Fibroblast of the aortic adventitia (primary cell): ENCODE measurements at regions not wholly inside any gene's neighbourhood (a gene's known extent, or its start where the extent isn't known, plus 50 kb on each side); places are given as distances from the start of the nearest gene placed in this dataset.

ENCODE experiments used
- DNase-seq: peaks from one replicate; pipeline ENCODE4 v3.0.0-alpha.2; 2010; ENCODE audit warnings: low read depth
- H3K4me3 ChIP-seq: 2 replicates; pipeline ENCODE4 v1.5.1; 2011; ENCODE audit warnings: low read depth, mild to moderate bottlenecking, control low read depth, low read length, moderate library complexity
- TF ChIP-seq, protein P1 (sequence below): IDR thresholded peaks from 2 replicates; pipeline ENCODE4 v1.5.1; 2011; ENCODE audit warnings: mild to moderate bottlenecking, low read length, control low read depth, inconsistent platforms; ENCODE audit not compliant: insufficient read depth

DNA sequence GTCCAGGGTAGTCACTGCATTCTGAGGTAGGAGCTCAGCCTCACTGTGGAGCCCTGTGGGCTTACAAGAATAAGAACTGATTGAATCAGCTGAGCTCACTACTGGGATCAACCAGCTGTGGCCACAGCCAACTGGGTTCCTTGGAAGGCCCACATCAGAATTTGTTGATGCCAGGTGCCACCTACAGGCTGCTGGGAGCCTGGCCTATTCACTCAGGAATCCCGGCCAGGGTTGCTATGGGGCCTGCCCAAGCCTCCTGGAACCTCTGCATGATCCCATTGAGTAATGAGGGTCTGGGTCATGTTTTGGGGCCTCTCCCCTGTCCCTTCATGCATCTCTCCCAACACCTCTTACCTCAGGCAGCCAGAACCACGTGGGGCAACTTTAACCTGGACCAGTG is 53.9 kb upstream of the KIAA1210 start:
- no peak overlapping the region for H3K4me3 ChIP-seq
- TF ChIP-seq, protein P1, sequence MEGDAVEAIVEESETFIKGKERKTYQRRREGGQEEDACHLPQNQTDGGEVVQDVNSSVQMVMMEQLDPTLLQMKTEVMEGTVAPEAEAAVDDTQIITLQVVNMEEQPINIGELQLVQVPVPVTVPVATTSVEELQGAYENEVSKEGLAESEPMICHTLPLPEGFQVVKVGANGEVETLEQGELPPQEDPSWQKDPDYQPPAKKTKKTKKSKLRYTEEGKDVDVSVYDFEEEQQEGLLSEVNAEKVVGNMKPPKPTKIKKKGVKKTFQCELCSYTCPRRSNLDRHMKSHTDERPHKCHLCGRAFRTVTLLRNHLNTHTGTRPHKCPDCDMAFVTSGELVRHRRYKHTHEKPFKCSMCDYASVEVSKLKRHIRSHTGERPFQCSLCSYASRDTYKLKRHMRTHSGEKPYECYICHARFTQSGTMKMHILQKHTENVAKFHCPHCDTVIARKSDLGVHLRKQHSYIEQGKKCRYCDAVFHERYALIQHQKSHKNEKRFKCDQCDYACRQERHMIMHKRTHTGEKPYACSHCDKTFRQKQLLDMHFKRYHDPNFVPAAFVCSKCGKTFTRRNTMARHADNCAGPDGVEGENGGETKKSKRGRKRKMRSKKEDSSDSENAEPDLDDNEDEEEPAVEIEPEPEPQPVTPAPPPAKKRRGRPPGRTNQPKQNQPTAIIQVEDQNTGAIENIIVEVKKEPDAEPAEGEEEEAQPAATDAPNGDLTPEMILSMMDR = peak; percentile 41
- peak; percentile 23 for DNase-seq

DNA sequence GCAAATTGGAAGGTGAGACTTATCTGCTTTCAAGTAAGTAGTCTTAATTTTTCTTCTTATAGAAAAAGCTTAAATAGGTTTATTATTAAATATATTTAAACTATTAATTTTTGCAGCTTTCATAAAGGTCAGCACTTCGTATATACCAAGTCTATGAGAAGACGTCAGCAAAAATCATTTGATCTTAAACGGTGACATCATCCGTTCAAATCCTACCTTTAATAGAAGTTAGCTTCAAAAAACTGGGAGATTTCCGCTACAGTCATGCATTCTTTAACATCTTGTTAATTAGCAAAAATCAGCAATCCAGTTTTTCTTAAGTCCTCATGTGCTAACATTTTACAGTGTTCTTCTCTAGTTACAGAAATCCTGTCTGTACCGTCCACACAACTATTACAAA is 49.9 kb upstream of the PGRMC1 start:
- H3K4me3 ChIP-seq = no peak overlapping the region
- no peak for DNase-seq
- TF ChIP-seq, protein P1 = no peak
